Middle frontal gyrus (tissue), 1 donor: ENCODE measurements at regions not wholly inside any gene's neighbourhood (a gene's known extent, or its start where the extent isn't known, plus 50 kb on each side); places are given as distances from the start of the nearest gene placed in this dataset.

Experiments
- DNase-seq: peaks from one replicate; pipeline ENCODE4 v3.0.0-alpha.2; 2015; ENCODE audit warnings: low spot score; ENCODE audit errors: extremely low spot score

DNA sequence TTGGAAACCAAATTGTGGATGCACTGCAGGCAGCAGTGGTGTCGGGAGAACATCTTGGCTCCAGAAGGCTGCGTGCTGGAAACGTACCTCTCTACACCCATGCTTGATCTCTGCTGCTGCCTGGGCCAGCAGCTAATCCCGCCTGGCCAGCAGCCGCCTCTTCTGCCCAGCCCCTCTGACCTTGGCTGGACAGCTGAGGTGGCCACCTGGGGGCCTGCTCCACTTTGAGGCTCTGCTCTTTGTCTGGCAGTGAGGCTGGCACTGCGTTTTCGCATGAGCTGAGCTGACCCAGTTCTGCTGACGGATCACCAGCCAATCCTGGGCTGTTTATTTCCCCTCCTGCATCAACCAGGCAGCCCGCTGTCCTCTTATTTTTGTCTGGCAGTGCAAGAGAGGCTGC is 154.9 kb downstream of the TENT4A start:
- no peak for DNase-seq

DNA sequence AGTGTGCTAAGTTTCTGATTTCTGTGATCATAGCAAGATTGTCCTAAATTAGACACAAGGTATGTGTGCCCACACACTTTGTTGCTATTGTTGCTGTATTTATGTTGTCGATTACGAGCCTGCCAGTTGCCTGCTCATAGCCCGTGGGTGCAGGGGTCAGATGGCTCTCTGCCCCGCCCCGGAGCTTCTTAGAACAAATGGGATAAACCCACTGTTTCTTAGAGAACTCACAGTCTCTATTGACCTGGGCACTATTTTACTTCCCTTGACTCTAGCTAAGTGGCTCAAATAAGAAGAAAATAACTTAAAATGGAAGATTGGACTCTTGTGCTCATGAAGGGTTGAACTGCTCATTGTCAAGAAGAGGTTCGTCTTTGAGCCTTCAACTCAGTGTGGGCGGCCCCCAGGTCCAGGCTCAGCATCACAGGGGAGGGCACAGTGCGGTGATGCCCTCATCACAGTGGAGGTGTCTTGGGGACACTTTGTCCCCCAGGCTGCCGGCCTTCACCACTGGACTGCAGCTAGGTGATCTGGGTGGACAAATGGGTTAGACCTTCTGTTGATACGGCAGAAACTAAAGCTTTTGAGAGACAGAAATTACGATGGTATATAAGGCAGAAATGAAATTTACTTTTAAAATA is 155.5 kb downstream of the TENT4A start:
- DNase-seq: no peak

DNA sequence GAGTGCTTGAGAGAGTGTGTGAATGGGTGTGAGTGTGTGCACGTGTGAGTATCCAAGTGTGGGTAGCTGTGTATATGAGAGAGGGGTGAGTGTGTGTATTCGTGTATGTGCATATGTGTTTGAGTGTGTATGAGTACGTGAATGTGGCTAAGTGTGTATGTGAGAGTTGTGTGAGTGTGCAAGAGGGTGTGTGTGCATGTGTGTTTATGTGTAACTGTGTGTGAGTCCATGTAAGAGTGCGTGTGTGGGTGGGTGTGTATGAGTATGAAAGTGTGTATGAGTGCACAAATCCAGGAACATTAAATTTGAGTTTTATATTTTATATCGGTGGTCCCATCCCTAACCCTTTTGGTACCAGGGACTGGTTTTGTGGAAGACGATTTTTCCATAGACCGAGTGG is 156.4 kb downstream of the TENT4A start:
- DNase-seq: no peak

DNA sequence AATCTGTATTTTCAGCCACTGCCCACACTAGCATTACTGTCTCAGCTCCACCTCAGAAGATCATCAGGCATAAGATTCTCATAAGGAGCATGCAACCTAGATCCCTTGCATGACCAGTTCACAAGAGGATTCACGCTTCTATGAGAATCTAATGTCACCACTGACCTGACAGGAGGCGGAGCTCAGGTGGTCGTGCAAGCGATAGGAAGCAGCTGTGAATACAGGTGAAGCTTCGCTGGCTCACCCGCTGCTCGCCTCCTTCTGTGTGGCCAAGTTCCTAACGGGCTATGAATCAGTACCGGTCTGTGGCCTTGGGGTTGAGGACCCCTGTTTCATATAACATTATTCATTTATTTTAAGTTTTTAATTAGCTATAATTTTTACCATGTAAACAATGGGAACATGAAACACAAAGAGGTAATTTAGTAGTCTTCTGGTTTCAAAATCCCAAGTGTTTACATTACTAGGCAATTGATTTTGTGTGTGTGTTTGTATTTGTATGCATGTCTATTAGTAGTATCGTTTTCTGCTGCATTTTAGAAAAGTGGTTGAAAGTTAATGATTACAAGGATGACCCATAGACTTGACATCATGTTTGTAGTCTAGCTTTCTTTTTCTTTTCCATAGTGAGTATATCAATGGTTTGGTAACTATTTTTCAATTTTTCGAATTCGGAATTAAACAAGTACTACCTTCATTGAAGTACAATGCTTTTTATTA is 159.4 kb downstream of the TENT4A start:
- no peak for DNase-seq

DNA sequence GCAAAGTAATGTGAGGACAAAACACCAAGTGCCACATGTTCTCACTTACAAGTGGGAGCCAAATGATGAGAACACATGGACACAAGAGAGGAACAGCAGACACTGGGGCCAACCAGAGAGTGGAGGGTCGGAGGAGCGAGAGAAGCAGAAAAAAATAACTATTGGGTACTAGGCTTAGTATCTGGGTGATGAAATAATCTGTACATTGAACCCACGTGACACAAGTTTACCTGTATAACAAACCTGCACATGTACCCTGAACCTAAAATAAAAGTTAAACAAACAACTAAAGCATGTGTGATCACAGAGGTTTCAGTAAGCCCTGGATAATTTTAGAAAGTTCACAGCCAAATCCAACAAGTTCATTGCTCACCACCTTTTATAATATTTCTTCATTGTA is 160.1 kb downstream of the TENT4A start:
- DNase-seq: no peak

DNA sequence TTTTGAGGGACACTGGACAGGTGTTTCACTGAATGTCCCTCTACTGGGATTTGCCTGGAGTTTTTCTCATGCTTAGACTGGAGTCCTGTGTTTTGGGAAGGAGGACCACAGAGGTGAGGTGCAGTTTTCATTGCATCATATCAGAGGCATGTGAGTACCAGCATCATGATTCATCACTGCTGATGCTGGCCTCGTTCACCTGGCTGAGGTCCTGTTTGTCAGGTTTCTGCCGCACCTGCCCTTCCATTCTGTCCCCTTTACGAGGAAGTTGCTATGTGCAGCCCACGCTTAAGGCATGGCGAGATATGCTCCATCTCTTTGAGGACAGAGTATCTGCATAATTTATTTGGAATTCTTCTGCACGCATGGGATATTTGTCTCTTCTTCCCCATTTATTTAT is 162.1 kb downstream of the TENT4A start:
- DNase-seq: no peak

DNA sequence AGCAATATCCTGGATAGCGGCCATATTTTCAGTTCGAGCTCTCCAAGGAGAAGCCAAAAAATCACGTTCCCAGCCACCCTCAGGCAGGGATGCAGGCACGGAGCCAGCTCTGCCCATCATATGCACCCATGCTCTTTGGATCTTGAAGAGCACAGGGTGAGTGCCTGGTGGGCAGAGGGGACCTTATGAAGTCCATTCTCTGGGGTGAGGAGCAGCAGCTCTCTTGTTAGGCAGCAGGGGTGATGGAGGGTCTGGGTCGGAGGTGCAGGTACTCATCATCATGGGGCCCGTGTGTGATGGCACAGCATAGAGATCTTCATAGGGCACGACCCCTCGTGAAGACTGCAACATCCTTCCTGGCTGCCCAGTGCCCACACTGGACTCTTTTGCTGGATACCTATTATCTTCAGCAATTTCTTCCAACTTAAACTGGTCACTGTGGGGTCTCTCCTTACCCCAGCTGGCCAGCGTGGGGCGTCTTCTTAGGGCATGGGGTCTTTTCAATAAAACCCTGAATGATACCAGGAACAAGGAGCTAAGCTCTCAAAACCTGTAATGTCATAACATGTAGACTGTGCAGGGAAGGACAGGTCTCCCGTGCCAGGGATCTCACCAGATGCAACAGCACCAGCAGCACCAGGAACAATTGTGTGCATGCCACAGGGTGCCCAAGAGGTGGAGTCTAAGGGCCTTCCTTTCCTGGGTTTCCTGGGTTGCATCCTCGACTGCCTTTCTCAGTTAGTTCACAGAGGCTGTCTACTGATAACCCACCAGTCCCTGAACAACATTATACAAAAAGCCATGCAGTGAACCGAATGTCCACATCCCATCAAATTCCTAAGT is 165.0 kb downstream of the TENT4A start:
- no peak for DNase-seq

DNA sequence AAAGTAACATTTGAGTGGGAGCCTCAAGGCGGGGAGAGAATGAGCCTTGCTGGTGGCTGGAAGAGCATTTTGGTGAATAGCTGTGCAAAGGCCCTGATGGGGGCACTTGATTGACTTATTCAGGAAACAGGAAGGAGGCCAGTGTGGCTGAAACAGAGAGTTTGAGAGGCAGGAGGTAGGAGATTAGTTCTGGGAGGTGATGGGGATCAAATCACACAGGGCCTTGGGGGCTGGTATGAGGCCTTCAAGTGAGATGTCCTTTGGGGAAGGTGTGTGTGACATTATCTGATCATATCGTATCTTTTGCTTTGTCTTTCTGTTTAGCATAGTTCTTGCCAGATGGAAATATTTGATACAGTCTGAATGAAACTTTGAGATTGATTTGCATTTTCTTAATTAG is 172.3 kb downstream of the TENT4A start:
- no peak for DNase-seq

DNA sequence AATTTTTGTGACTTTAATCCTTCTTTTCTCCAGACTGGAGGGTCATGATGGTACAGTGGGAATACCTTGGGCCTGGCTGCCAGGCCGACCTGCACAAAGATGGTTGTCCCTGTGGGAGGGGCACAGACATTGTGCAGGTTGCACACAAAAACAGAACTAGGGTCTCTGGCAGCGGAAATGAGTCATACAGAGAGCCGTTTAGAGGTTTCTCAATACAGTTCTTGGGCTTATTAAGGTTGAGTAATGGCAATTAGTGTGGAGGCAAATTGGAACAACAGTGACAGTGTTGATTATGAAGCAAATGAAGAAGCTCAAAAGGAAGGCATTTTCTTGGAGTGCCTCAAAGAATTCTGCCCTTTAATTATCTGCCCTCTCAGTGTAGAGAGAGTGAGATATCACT is 173.6 kb downstream of the TENT4A start:
- no peak for DNase-seq

DNA sequence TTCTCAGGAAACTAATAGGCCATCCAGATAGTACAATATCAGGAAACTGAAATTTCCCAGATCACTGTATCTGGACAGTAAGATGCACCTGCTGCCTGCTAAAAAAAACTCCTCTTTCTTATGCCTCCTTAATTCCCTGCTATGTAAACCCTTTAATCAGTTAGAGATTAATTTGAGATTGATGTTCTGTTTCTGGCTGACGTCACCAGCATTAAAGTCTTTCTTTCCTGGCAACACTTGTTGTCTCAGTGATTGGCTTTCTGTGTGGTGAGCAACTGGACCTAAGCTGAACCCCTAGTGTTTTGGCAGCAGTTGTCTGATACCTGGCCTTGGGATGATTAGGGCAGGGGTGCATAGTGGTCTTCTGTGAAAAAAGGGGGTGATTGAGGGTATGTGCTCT is 175.8 kb downstream of the TENT4A start:
- no peak for DNase-seq

DNA sequence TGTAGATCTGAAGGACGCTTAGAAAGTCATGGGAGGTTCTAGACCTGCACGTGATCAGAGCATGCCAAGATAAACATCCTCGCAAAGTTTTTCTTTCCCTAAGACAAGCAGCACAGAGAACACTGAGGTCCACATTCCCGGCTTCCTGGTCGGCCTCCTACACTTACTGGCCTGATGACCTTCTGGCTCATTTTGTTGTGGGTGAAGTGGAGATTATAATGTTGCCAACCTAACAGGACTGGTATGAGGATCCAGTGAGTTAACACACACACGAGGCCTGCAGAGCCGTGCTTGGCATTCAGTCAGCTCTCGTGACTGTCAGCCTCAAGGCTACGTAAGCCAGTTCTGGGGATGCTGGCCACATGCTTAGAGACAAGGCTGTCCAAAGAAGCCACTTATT is 186.0 kb downstream of the TENT4A start:
- no peak for DNase-seq

DNA sequence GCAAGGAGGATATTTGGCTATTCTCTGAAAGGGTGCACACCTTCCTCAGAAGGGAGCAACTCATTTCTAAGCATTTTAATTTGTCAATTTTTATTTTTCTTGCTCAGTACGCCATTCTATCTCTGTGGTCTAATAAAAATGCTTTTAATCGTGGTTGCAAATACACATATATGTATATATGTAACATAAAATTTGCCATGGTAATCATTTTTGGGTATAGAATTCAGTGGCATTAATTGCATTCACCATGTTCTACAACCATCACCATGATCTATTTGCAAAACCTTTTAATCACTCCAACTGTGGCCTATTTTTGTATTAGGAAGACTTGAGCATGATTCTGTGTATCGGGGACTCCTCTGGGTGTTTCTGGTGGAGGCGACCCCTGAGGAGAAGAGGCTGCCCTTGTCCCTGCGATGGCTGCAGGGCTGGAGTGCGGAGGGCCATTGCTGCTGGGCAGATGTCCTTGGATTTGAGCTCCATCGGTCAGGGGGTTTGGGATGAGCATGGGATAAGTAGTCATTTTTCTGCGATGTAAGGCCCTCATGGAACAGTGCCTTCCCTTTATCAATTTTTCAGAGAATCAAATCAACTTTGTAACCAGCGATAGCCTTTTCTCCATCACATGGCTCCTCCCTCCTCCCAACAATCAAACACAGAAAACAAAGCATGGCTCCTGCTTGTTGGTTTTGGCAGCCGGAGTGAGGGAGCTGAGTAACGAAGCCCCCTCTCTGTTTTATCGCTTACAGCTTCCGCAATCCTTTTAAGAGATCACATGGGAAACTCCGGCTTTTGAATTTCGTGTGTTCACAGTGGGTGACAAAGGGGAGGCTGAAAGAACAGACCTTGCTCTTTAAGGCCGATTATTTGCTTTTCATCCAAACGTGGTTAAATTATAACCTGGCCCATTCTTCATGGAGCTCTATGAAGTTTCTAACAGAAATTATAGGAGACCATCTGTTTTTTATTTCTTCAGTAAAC is 187.3 kb downstream of the TENT4A start:
- no peak for DNase-seq

DNA sequence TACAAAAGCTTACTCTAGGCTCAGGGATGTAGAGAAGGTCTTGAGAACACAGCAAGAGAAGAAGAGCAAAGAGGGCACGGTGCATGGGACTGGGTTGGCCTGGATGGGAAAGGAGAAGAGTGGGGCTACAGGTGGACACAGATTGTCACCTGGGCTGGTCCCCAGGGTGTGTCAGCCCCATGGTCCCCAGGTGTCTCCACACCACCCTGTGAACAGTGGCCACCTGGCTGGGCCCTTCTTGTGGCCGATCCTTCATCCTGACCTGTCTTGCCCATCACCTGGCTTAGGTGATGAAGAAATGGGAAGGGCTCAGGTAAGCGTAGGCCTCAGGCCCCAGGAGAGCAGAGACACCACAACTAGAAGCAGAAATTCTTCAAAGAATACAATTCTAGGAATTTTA is 188.9 kb downstream of the TENT4A start:
- no peak for DNase-seq

DNA sequence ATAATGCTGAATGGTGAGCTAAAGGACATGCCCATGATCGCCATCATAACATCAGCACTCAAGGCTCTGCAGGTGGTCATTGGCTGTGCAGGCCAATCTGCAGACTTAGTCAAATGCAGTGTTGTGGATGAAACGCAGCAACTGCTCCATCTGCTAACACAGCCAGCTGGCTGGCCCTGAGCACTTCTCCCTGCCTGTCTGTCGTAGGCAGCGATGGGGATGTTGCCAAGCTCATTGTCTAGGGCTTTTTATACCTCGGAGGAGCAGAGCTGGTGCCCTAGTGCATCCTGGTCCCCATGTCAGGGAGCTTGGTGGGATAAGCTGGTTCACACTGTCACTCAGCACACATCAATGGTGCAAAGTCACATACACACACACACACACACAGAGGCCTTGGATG is 189.4 kb downstream of the TENT4A start:
- peak; percentile 62 for DNase-seq

DNA sequence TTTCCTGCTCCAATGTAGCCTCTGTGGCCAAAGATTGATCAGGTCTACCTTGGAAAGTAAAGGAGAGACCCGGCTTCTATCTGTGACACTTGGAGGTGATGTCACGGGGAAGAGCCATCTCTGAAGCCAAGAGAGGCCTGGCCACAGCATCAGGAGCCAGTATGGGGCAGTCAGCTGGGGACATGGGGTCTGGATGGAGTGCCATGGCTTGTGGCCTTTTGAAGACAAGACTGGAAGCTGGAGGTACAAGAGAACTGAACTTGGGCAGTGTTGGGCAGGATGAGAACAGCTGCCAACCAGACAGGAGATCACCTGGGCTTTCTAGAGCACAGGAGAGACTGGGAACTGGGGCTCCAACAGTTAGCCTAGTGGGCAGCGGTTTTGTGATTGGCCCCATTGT is 190.7 kb downstream of the TENT4A start:
- no peak for DNase-seq

DNA sequence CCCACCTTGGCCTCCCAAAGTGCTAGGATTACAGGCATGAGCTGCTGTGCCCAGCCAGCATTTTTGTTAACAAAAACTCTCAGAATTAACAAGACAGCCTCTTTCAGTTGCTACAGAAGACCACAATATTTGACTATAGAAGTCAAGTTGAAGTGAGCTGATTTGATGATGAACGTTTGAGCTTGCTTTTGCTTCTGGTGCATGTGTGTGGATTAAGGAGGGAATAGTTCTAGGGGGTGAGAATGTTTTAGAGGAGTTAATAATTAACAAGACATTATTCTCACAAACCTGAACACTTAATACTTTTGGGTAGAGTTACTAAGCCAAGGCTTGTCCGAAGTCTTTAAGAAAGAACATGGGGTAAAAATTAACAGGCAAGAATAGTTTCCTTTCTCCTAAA is 191.6 kb downstream of the TENT4A start:
- no peak for DNase-seq

DNA sequence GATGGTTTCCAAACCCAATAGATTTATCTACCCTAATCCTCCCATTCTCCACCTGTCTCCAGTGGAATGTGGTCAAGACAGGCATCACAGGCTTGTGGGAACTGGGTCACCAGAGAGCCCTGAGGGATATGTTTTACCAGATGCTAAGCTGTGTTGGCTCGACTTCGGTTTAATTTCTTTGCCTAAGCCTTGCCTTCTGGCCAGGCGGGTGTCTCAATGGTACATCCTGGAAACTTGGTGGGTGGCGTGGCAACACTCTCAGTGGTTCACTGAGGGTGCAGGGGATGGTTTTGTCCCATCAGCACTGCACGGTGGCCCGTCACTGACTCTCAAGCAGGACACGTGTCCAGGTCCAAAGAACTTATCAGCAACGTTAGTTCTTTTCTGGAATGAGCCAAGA is 192.2 kb downstream of the TENT4A start:
- DNase-seq: no peak

DNA sequence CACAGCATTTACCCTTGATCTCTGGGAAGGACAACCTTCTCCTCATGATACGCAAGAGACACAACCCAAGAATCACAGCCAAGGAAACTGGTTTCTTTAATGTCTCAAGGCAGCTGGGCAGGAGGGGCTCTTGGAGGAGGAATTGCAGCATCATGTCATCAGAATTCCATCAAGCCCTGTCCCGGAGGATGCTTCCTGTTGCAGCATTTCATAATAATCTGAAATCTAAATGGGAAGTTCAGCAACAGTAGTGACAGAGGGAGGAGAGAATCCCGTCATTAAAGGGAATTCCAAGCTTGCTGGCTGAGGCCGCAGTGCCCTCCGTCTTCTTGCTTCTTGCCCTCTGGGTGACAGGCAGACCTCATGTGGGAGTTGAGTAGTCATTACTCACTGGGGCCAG is 192.7 kb downstream of the TENT4A start:
- no peak for DNase-seq

DNA sequence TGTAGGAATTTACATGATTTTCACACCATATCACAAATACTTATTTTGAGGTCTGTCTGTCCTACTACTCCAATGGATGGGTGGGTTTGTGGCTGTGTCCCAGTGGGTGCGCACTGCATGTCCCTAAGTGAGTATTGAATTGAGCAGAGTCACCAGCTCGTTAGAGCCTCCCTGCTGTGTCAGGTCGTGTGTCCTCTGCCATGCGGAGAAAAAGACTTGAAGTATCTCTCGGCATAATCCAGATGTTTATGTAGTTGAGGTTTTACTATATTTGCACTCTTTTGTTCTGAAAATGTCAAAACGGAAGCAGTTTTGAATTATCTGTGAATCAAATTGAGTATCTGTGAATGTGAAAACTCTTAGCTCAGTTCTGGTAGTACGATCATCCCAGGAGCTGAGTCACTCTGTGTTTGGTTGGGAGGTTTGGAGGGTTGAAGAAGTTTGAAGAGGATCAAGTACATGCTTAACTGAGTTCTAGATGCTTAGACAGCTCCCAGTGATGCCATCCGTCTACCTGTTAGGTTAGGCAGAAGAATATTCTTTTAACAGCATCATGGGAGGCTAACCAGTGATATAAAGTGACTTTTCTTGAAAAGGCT is 194.2 kb downstream of the TENT4A start:
- no peak for DNase-seq

DNA sequence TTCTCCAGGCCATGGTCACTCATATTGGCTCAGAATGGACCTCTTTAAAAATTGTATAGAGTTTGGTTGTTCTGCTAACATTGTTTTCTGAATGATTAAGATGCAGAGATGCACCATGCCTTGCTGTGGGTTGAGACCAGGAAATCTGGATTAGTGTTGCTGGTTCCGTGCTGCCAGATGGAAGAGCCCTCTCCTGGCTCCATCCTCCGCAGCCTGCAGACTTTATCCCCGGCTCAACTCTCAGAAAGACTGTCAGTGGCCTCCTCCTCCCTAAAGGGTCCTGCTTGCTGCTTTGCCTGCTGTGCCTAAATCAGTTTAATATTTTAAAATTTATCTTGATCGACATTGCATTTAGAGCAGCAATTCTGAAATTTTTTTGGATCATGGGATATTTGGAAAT is 196.7 kb downstream of the TENT4A start:
- no peak for DNase-seq

DNA sequence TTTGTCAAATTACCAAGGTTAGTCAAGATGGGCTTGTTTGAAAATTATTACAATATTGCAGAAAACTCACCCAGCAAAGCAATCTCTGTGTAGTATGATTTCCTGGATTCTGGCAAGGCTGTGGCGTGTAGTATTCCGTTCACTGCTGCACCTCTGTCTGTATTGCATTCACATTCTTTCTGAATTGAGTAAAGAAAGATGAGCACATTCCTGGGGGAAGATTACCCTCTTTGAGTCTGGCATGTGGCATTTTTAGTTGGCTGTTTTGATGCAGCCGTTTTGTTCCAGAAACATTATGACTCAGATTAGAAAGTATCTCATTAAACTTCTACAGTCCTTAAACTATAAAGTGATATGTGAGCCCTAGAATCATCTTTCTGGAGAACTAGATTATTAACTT is 197.7 kb downstream of the TENT4A start:
- no peak for DNase-seq
